ENCODE measurements at regions not wholly inside any gene's neighbourhood (a gene's known extent, or its start where the extent isn't known, plus 50 kb on each side); places are given as distances from the start of the nearest gene placed in this dataset.

- no peak for TF ChIP-seq CTCF (conservative IDR thresholded peaks at IDR 0.05)
- TF ChIP-seq ZFX (IDR thresholded peaks at IDR 0.05) = no peak
These were observed 228.9 kb upstream of the FOXF1 start for GRCh38 chr16:86281421-86281820.

Data from C4-2B (cell line).